CD4-positive, alpha-beta T cell (primary cell): ENCODE measurements at regions not wholly inside any gene's neighbourhood (a gene's known extent, or its start where the extent isn't known, plus 50 kb on each side); places are given as distances from the start of the nearest gene placed in this dataset.

ENCODE experiments used
- ATAC-seq: fragments of 200-7000 bp; cut with Tn5 transposase; one replicate; pipeline ENCODE4 v1.10.0; 2022; ENCODE audit warnings: mild to moderate bottlenecking; ENCODE audit not compliant: poor library complexity
- CTCF ChIA-PET: fragments of 350-600 bp; sonication (Branson Sonifier 250); formaldehyde crosslinking; loops from one replicate; lab custom pipeline; 2021; ENCODE audit warnings: antibody characterized with exemption, inconsistent platforms; lab: Charles Lee
- POLR2A ChIA-PET: fragments of 350-600 bp; sonication (Branson Sonifier 250); formaldehyde crosslinking; loops from one replicate; lab custom pipeline; 2021; ENCODE audit warnings: antibody characterized with exemption, inconsistent platforms; lab: Charles Lee
- DNase-seq, 14 experiments: peaks; one replicate each; pipeline ENCODE4 v3.0.0-alpha.2; 2013 to 2020; ENCODE audit warnings: mixed read lengths in 2 of 14
- H3K27ac ChIP-seq, 2 donors: one replicate each; pipeline versions ENCODE4 v1.5.1 to v1.7.0; 2013; ENCODE audit warnings: low read length in 2 of 2, low read depth in 1 of 2, mild to moderate bottlenecking in 1 of 2
- H3K27me3 ChIP-seq, 2 experiments: 1 replicate in 1 of 2; 2 replicates in 1 of 2; pipeline versions ENCODE4 v1.6.1 to v1.7.0; 2013; ENCODE audit warnings: low read length in 2 of 2, control low read depth in 1 of 2, mild to moderate bottlenecking in 1 of 2, moderate library complexity in 1 of 2; ENCODE audit not compliant: insufficient read depth in 2 of 2, control insufficient read depth in 1 of 2
- H3K36me3 ChIP-seq: one replicate; pipeline ENCODE4 v1.6.1; 2013; ENCODE audit warnings: low read length, control low read depth; ENCODE audit not compliant: insufficient read depth
- H3K4me1 ChIP-seq: one replicate; pipeline ENCODE4 v1.6.1; 2013; ENCODE audit warnings: low read length, control low read depth; ENCODE audit not compliant: insufficient read depth
- H3K4me3 ChIP-seq: one replicate; pipeline ENCODE4 v1.5.1; 2013; ENCODE audit warnings: mild to moderate bottlenecking, low read length, moderate library complexity
- H3K9me3 ChIP-seq, 2 experiments: 1 replicate in 1 of 2; 2 replicates in 1 of 2; pipeline versions ENCODE4 v1.6.1 to v1.7.0; 2013; ENCODE audit warnings: low read length in 2 of 2, mild to moderate bottlenecking in 2 of 2, control low read depth in 1 of 2, moderate library complexity in 1 of 2; ENCODE audit not compliant: control insufficient read depth in 1 of 2, insufficient read depth in 1 of 2
- H3K27ac Mint-ChIP-seq: one replicate; pipeline ENCODE4 v1.8.0; 2020; ENCODE audit warnings: mixed read lengths
- H3K27me3 Mint-ChIP-seq: one replicate; pipeline ENCODE4 v1.8.0; 2021; ENCODE audit warnings: mixed read lengths
- H3K36me3 Mint-ChIP-seq: one replicate; pipeline ENCODE4 v1.8.0; 2021; ENCODE audit warnings: low read depth, mixed read lengths
- H3K4me1 Mint-ChIP-seq: one replicate; pipeline ENCODE4 v1.8.0; 2021; ENCODE audit warnings: low read depth, mixed read lengths
- H3K4me3 Mint-ChIP-seq: one replicate; pipeline ENCODE4 v1.8.0; 2020; ENCODE audit warnings: mild to moderate bottlenecking, mixed read lengths
- H3K9me3 Mint-ChIP-seq: one replicate; pipeline ENCODE4 v1.8.0; 2020; ENCODE audit warnings: mixed read lengths
- CTCF ChIP-seq: fragments of 200-600 bp; IDR thresholded peaks from one replicate; pipeline ENCODE4 v1.8.0; 2022; ENCODE audit warnings: antibody characterized with exemption, mild to moderate bottlenecking
- intact Hi-C, 2 experiments: fragments of 100-400 bp; cut with DNase I in 1 of 2; cut with micrococcal nuclease in 1 of 2; formaldehyde crosslinking; loops; one replicate each; pipeline versions ENCODE4 v1.15.1 to v1.9.0; 2023 to 2025; cut with DNase I, micrococcal nuclease

DNA sequence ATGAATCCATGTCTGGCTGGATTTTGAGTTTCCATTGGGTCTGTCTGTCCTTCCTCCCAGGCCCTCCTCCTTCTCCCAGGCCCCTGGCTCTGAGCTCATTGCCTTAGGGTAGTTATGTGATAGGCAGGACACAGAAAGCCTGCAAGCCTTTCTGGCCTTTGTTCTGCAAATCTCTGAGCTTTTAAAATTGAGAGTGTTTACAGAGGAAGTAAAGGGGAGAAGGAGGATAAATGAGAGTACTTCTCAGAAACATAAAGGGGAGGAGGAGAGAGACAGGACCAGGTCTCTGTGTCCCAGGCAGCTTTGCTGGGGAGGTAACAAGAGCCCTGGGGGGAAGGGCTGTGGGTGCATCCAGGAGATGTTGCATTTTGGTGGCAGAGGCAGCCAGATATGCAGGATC is 126.7 kb downstream of the FOXD2 start:
- peaks cover 5 to 15% of the 10 kb centered on the region in 2 experiments for H3K27me3 ChIP-seq
- Mint-ChIP-seq H3K27me3 (peaks cover 39% of the 10 kb centered on the region), H3K9me3 (no peaks in the 10 kb centered on the region), H3K36me3 (no peaks in the 10 kb centered on the region), H3K27ac (no peak overlapping the region), H3K4me1 (no peaks in the 10 kb centered on the region), H3K4me3 (no peak overlapping the region)
- CTCF ChIA-PET, result interaction anchor here (0.6 kb wide), 1 partner anchor 15 kb away, joined by 3 read pairs; no protein-coding TSS in a partner anchor
- DNase-seq (no peak), ATAC-seq (no peak)
- intact Hi-C loops, result no loop called here
- no peaks in the 10 kb centered on the region for H3K4me1 ChIP-seq
- TF ChIP-seq CTCF, result no peak
- no peak overlapping the region for H3K27ac ChIP-seq
- H3K9me3 ChIP-seq, result no peaks in the 10 kb centered on the region
- no peak overlapping the region for H3K4me3 ChIP-seq
- H3K36me3 ChIP-seq, result no peaks in the 10 kb centered on the region
- POLR2A ChIA-PET, result no interaction called here

DNA sequence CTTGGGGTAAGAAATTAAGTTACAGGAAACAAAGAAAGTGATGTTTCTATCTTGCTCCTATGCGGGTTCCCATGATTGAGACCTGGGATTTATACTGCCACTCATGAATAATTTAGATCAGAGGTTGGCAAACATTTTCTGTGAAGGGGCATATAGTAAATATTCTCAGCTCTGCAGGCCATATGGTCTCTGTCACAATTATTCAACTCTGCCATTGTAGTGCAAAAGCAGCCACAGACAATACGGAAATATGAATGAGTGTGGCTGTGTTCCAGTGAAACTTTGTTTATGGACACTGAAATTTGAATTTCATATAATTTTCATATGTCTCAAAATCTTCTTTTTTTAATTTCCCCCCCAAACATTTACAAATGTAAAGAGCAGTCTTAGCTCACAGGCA is 127.2 kb downstream of the FOXD2 start:
- Histone ChIP-seq H3K27me3 (peaks cover 5 to 14% of the 10 kb centered on the region in 2 experiments), H3K4me3 (no peak overlapping the region), H3K9me3 (no peaks in the 10 kb centered on the region), H3K4me1 (no peaks in the 10 kb centered on the region), H3K36me3 (no peaks in the 10 kb centered on the region), H3K27ac (no peak overlapping the region)
- no peak overlapping the region for H3K27ac Mint-ChIP-seq
- CTCF ChIA-PET, result no interaction called here
- no peaks in the 10 kb centered on the region for H3K9me3 Mint-ChIP-seq
- DNase-seq (no peak), ATAC-seq (no peak)
- intact Hi-C loops, result no loop called here
- no peak overlapping the region for H3K4me3 Mint-ChIP-seq
- H3K27me3 Mint-ChIP-seq, result peaks cover 42% of the 10 kb centered on the region
- no peaks in the 10 kb centered on the region for H3K36me3 Mint-ChIP-seq
- POLR2A ChIA-PET, result no interaction called here
- no peaks in the 10 kb centered on the region for H3K4me1 Mint-ChIP-seq
- TF ChIP-seq CTCF, result no peak

GRCh38 chr1:47565676-47566075 is 127.8 kb downstream of the FOXD2 start:
- Mint-ChIP-seq H3K36me3 (no peaks in the 10 kb centered on the region), H3K4me3 (no peak overlapping the region), H3K4me1 (no peaks in the 10 kb centered on the region), H3K27ac (no peak overlapping the region), H3K9me3 (no peaks in the 10 kb centered on the region), H3K27me3 (peaks cover 41% of the 10 kb centered on the region)
- H3K27me3 ChIP-seq, result peaks cover 5 to 14% of the 10 kb centered on the region in 2 experiments
- H3K36me3 ChIP-seq, result no peaks in the 10 kb centered on the region
- no peaks in the 10 kb centered on the region for H3K9me3 ChIP-seq
- no peak for TF ChIP-seq CTCF
- ChIA-PET CTCF (no interaction called here), POLR2A (no interaction called here)
- H3K27ac ChIP-seq, result no peak overlapping the region
- no peak for ATAC-seq
- intact Hi-C loops, result no loop called here
- no peaks in the 10 kb centered on the region for H3K4me1 ChIP-seq
- DNase-seq, result no peak
- no peak overlapping the region for H3K4me3 ChIP-seq
